Neural progenitor cell (in vitro differentiated cells): ENCODE measurements at regions not wholly inside any gene's neighbourhood (a gene's known extent, or its start where the extent isn't known, plus 50 kb on each side); places are given as distances from the start of the nearest gene placed in this dataset.

Experiments
- DNase-seq: peaks from one replicate; pipeline ENCODE4 v3.0.0-alpha.2; 2016; ENCODE audit warnings: low spot score
- H2AFZ ChIP-seq: fragments of 200-600 bp; sonication (generic); replicated peaks from 2 replicates; pipeline ENCODE4 v1.6.1; 2016; ENCODE audit warnings: antibody characterized with exemption
- H3F3A ChIP-seq: fragments of 200-600 bp; sonication (generic); 2 replicates; pipeline ENCODE4 v1.6.1; 2016; ENCODE audit warnings: antibody characterized with exemption, low read depth
- H3K27ac ChIP-seq: fragments of 200-600 bp; sonication (generic); 2 replicates; pipeline ENCODE4 v1.5.1; 2016; ENCODE audit warnings: mild to moderate bottlenecking
- H3K27me3 ChIP-seq: fragments of 200-600 bp; sonication (generic); 2 replicates; pipeline ENCODE4 v1.6.1; 2016; ENCODE audit warnings: mild to moderate bottlenecking, moderate library complexity
- H3K36me3 ChIP-seq: fragments of 200-600 bp; sonication (generic); 2 replicates; pipeline ENCODE4 v1.5.1; 2016
- H3K4me1 ChIP-seq: fragments of 200-600 bp; sonication (generic); 2 replicates; pipeline ENCODE4 v1.6.1; 2016; ENCODE audit warnings: mixed run types
- H3K4me2 ChIP-seq: fragments of 200-600 bp; sonication (generic); 2 replicates; pipeline ENCODE4 v1.6.1; 2016
- H3K4me3 ChIP-seq: fragments of 200-600 bp; sonication (generic); 2 replicates; pipeline ENCODE4 v1.5.1; 2016
- H3K79me2 ChIP-seq: fragments of 200-600 bp; sonication (generic); 2 replicates; pipeline ENCODE4 v1.6.1; 2016; ENCODE audit warnings: low read depth
- H3K9ac ChIP-seq: fragments of 200-600 bp; sonication (generic); 2 replicates; pipeline ENCODE4 v1.6.1; 2016
- H3K9me3 ChIP-seq: fragments of 200-600 bp; sonication (generic); 2 replicates; pipeline ENCODE4 v1.5.1; 2016; ENCODE audit warnings: low read depth
- H4K20me1 ChIP-seq: fragments of 200-600 bp; sonication (generic); 2 replicates; pipeline ENCODE4 v1.6.1; 2016; ENCODE audit warnings: low read depth
- H3K27ac Mint-ChIP-seq: 3 replicates; pipeline ENCODE4 v1.8.0; 2021; ENCODE audit warnings: mixed read lengths
- H3K27me3 Mint-ChIP-seq: 2 replicates; pipeline ENCODE4 v1.8.0; 2022; ENCODE audit warnings: low read depth, mild to moderate bottlenecking, inconsistent platforms, moderate library complexity, mixed read lengths; ENCODE audit not compliant: insufficient read depth
- H3K36me3 Mint-ChIP-seq: 3 replicates; pipeline ENCODE4 v1.8.0; 2021; ENCODE audit warnings: mixed read lengths
- H3K4me1 Mint-ChIP-seq: 3 replicates; pipeline ENCODE4 v1.8.0; 2021; ENCODE audit warnings: mixed read lengths
- H3K4me3 Mint-ChIP-seq: 3 replicates; pipeline ENCODE4 v1.8.0; 2021; ENCODE audit warnings: mild to moderate bottlenecking, moderate library complexity, mixed read lengths
- H3K9me3 Mint-ChIP-seq: 3 replicates; pipeline ENCODE4 v1.8.0; 2020; ENCODE audit warnings: mixed read lengths
- EZH2 ChIP-seq: fragments of 200-600 bp; sonication (generic); IDR thresholded peaks from 2 replicates; pipeline ENCODE4 v1.6.1; 2017; ENCODE audit warnings: antibody characterized with exemption, mild to moderate bottlenecking, moderate library complexity
- EZH2phosphoT487 ChIP-seq: fragments of 200-600 bp; sonication (generic); IDR thresholded peaks from 2 replicates; pipeline ENCODE4 v1.6.1; 2017; ENCODE audit warnings: antibody characterized with exemption
- TF ChIP-seq, protein P1 (sequence below): fragments of 200-600 bp; sonication (generic); IDR thresholded peaks from 2 replicates; pipeline ENCODE4 v1.5.1; 2017; ENCODE audit warnings: antibody characterized with exemption, mild to moderate bottlenecking

DNA sequence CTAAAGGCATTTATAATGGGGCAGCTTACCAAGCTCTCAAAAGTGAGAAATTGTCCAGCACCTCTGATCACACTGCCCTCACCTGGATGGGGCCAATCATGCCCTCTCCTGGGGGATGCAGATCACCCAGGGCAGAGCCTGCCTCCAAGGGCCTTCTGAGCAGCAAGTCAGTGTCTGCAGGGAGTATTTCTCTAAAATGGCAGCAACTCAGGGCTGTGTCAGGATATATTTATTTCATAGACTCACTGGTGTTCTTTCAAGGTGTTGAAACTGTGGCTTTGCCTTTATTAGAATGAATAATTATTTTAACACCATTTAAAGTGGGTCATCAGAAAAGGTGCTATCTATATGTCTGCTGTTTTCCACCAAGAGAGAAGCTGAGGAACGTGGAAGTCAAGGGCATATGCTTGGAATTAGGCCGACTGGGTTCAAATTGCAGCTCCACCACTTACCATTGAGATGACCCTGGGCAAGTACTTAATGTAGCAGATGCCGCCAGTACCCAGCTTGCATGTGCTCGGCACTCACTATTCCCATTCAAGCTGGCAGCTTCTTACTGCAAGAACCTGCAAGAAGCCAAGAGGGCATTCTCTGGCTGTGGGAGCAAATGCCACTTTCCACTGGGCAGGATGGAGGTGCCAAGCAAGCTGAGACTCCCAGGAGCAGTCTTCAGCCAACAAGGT, 590.0 kb downstream of the BCOR start:
- peak overlapping the region; percentile 72 for H2AFZ ChIP-seq
- peaks cover 6% of the 10 kb centered on the region for H3F3A ChIP-seq
- no peak for DNase-seq
- peaks cover 18% of the 10 kb centered on the region for H3K9me3 Mint-ChIP-seq
- no peak overlapping the region for H3K4me2 ChIP-seq
- peaks cover 14% of the 10 kb centered on the region for H3K27me3 Mint-ChIP-seq
- H3K27ac ChIP-seq = no peak overlapping the region
- H3K36me3 Mint-ChIP-seq = no peaks in the 10 kb centered on the region
- no peak overlapping the region for H3K4me3 ChIP-seq
- H3K79me2 ChIP-seq = no peaks in the 10 kb centered on the region
- no peaks in the 10 kb centered on the region for H4K20me1 ChIP-seq
- H3K36me3 ChIP-seq = no peaks in the 10 kb centered on the region
- no peak overlapping the region for H3K27ac Mint-ChIP-seq
- peaks cover 13% of the 10 kb centered on the region for H3K4me1 ChIP-seq
- H3K4me1 Mint-ChIP-seq = no peaks in the 10 kb centered on the region
- no peak overlapping the region for H3K9ac ChIP-seq
- TF ChIP-seq, protein P1, sequence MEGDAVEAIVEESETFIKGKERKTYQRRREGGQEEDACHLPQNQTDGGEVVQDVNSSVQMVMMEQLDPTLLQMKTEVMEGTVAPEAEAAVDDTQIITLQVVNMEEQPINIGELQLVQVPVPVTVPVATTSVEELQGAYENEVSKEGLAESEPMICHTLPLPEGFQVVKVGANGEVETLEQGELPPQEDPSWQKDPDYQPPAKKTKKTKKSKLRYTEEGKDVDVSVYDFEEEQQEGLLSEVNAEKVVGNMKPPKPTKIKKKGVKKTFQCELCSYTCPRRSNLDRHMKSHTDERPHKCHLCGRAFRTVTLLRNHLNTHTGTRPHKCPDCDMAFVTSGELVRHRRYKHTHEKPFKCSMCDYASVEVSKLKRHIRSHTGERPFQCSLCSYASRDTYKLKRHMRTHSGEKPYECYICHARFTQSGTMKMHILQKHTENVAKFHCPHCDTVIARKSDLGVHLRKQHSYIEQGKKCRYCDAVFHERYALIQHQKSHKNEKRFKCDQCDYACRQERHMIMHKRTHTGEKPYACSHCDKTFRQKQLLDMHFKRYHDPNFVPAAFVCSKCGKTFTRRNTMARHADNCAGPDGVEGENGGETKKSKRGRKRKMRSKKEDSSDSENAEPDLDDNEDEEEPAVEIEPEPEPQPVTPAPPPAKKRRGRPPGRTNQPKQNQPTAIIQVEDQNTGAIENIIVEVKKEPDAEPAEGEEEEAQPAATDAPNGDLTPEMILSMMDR = no peak
- no peak for TF ChIP-seq EZH2phosphoT487
- TF ChIP-seq EZH2 = no peak
- no peak overlapping the region for H3K4me3 Mint-ChIP-seq
- H3K27me3 ChIP-seq = no peaks in the 10 kb centered on the region
- H3K9me3 ChIP-seq = no peaks in the 10 kb centered on the region

DNA sequence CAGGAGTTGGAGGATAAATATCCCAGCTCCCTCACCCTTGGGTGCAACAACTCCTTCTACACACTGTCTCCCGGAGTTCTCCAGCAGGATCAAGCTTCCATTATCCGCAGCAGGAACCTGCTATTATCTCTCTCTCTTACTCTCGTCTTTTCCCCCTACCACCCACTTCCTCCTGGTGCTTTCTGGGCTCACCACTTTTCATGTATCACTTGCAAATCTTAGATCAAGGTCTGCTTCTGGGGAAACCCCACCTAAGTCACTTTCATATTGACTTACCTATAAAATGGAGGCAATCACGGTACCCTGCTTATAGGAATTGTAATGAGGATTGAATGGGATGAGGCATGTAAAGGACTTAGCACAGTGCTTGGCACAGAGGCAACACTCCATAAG, 589.5 kb downstream of the BCOR start:
- Mint-ChIP-seq H3K27ac (no peak overlapping the region), H3K27me3 (peaks cover 18% of the 10 kb centered on the region), H3K9me3 (peaks cover 18% of the 10 kb centered on the region), H3K4me3 (no peak overlapping the region), H3K4me1 (no peaks in the 10 kb centered on the region), H3K36me3 (no peaks in the 10 kb centered on the region)
- H3K4me1 ChIP-seq = peaks cover 13% of the 10 kb centered on the region
- DNase-seq = no peak
- no peak overlapping the region for H2AFZ ChIP-seq
- no peak overlapping the region for H3K27ac ChIP-seq
- no peaks in the 10 kb centered on the region for H3K79me2 ChIP-seq
- TF ChIP-seq, protein P1 = no peak
- no peak for TF ChIP-seq EZH2
- no peak for TF ChIP-seq EZH2phosphoT487
- no peaks in the 10 kb centered on the region for H3K9me3 ChIP-seq
- peaks cover 6% of the 10 kb centered on the region for H3F3A ChIP-seq
- H3K36me3 ChIP-seq = no peaks in the 10 kb centered on the region
- H3K4me3 ChIP-seq = no peak overlapping the region
- no peak overlapping the region for H3K4me2 ChIP-seq
- H4K20me1 ChIP-seq = no peaks in the 10 kb centered on the region
- H3K9ac ChIP-seq = no peak overlapping the region
- H3K27me3 ChIP-seq = no peaks in the 10 kb centered on the region

DNA sequence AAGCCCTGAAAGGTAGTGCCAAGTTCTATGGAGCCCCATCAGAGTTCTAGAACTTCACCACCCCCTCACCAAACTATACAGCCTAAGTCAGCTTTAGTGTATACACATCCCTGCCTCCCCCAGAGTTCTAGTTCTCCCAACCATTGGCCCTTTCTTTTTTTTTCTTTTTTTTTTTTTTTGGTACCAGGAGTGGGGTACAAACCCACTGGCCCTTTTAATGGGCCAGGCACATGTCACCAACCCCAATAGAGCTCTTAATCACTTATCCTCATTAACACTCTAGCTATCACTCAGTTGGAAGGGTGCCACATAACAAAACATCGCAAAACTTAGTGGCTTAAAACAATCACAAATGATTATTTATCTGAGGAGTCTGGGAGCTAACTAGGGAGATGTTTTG, 588.6 kb downstream of the BCOR start:
- peaks cover 1% of the 10 kb centered on the region for H3K4me1 Mint-ChIP-seq
- H3K9me3 Mint-ChIP-seq = peaks cover 19% of the 10 kb centered on the region
- H3K9ac ChIP-seq = no peak overlapping the region
- H3K27ac ChIP-seq = no peak overlapping the region
- no peak overlapping the region for H3K4me3 ChIP-seq
- H3K79me2 ChIP-seq = no peaks in the 10 kb centered on the region
- no peaks in the 10 kb centered on the region for H3K36me3 ChIP-seq
- no peak overlapping the region for H3K4me2 ChIP-seq
- H3K27me3 Mint-ChIP-seq = peaks cover 18% of the 10 kb centered on the region
- no peaks in the 10 kb centered on the region for H4K20me1 ChIP-seq
- H3K27ac Mint-ChIP-seq = no peak overlapping the region
- H3K4me3 Mint-ChIP-seq = no peak overlapping the region
- H2AFZ ChIP-seq = no peak overlapping the region
- no peak for DNase-seq
- H3K36me3 Mint-ChIP-seq = no peaks in the 10 kb centered on the region
- H3K27me3 ChIP-seq = no peaks in the 10 kb centered on the region
- H3F3A ChIP-seq = peaks cover 6% of the 10 kb centered on the region
- no peaks in the 10 kb centered on the region for H3K9me3 ChIP-seq
- H3K4me1 ChIP-seq = peaks cover 13% of the 10 kb centered on the region
- no peak for TF ChIP-seq EZH2phosphoT487
- TF ChIP-seq EZH2 = no peak
- TF ChIP-seq, protein P1 = no peak
